K562 (cell line): ENCODE measurements at regions not wholly inside any gene's neighbourhood (a gene's known extent, or its start where the extent isn't known, plus 50 kb on each side); places are given as distances from the start of the nearest gene placed in this dataset.

ENCODE experiments used
- ATAC-seq: fragments of 200-7000 bp; cut with Tn5 transposase; 3 replicates; pipeline ENCODE4 v1.9.1; 2020; ENCODE audit warnings: moderate library complexity
- BruUV-seq: library from RNA; stranded (reverse); fragments of 400-500 nt; replicated peaks from 2 replicates; lab custom pipeline; 2021; lab: Mats Ljungman, UMichigan
- CTCF ChIA-PET: fragments of 300-600 bp; formaldehyde crosslinking; extraction: SDS; loops from one replicate; lab custom pipeline; 2021; ENCODE audit warnings: low intra/inter-chr PET ratio; lab: Yijun Ruan, JAX
- POLR2A ChIA-PET: fragments of 300-600, 350-650 bp; sonication (Branson Sonifier 250); formaldehyde crosslinking; extraction: SDS; loops from one replicate; lab custom pipeline; 2021; ENCODE audit warnings: antibody characterized with exemption, inconsistent platforms; lab: Yijun Ruan, JAX
- DNase-seq, 4 experiments: peaks; one replicate each; pipeline versions ENCODE4 v3.0.0 to v3.0.0-alpha.2; 2011 to 2018; ENCODE audit warnings: low spot score in 3 of 4, mixed read lengths in 3 of 4; ENCODE audit errors: extremely low read depth in 1 of 4
- FAIRE-seq: peaks from 2 replicates; lab custom pipeline; 2011; peaks lifted over from hg19 to GRCh38; lab: Jason Lieb, UNC
- H2AFZ ChIP-seq: 2 replicates; pipeline ENCODE4 v1.6.0; 2011; ENCODE audit warnings: low read depth, low read length, control low read depth, inconsistent platforms
- H3K27ac ChIP-seq: fragments of 200-600 bp; 3 replicates; pipeline ENCODE4 v1.8.0; 2011; ENCODE audit warnings: low read depth, mild to moderate bottlenecking, control low read depth, inconsistent platforms, low read length, moderate library complexity, mixed read lengths; ENCODE audit errors: extremely low read depth
- H3K27me3 ChIP-seq, 2 experiments: fragments of 300-600 bp in 1 of 2; 2 replicates in 1 of 2; 3 replicates in 1 of 2; pipeline versions ENCODE4 v1.6.0 to v1.8.0; 2011; ENCODE audit warnings: inconsistent platforms in 2 of 2, low read length in 2 of 2, mild to moderate bottlenecking in 1 of 2, mixed read lengths in 1 of 2, moderate library complexity in 1 of 2; ENCODE audit not compliant: control insufficient read depth in 2 of 2, insufficient read depth in 2 of 2
- H3K36me3 ChIP-seq: fragments of 300-600 bp; 3 replicates; pipeline ENCODE4 v1.8.0; 2011; ENCODE audit warnings: mild to moderate bottlenecking, low read length, inconsistent platforms; ENCODE audit not compliant: control insufficient read depth, insufficient read depth
- H3K4me1 ChIP-seq, 2 experiments: fragments of 200-600 bp in 1 of 2; replicated peaks in 1 of 2; 2 replicates in 1 of 2; 3 replicates in 1 of 2; pipeline versions ENCODE4 v1.5.1 to v1.8.0; 2011; ENCODE audit warnings: inconsistent platforms in 2 of 2, low read length in 2 of 2, mild to moderate bottlenecking in 1 of 2, mixed read lengths in 1 of 2, moderate library complexity in 1 of 2; ENCODE audit not compliant: control insufficient read depth in 2 of 2, insufficient read depth in 2 of 2
- H3K4me2 ChIP-seq: 2 replicates; pipeline ENCODE4 v1.6.1; 2011; ENCODE audit warnings: low read length, control low read depth, inconsistent platforms, mixed read lengths; ENCODE audit not compliant: insufficient read depth
- H3K4me3 ChIP-seq: fragments of 200-600 bp; sonication (generic), shearing (Covaris generic); 2 replicates; pipeline ENCODE4 v1.5.1; 2016; ENCODE audit warnings: control low read depth, inconsistent platforms
- H3K79me2 ChIP-seq: fragments of 200-600 bp; 3 replicates; pipeline ENCODE4 v1.8.0; 2011; ENCODE audit warnings: low read length, inconsistent platforms; ENCODE audit not compliant: control insufficient read depth, insufficient read depth
- H3K9ac ChIP-seq, 2 experiments: 2 replicates each; pipeline versions ENCODE4 v1.6.0 to v1.6.1; 2011; ENCODE audit warnings: low read depth in 2 of 2, low read length in 2 of 2, control low read depth in 1 of 2, inconsistent platforms in 1 of 2, mild to moderate bottlenecking in 1 of 2, mixed read lengths in 1 of 2; ENCODE audit not compliant: insufficient read depth in 1 of 2
- H3K9me1 ChIP-seq: one replicate; pipeline ENCODE4 v1.6.0; 2011; ENCODE audit warnings: inconsistent platforms, mild to moderate bottlenecking, low read length, moderate library complexity; ENCODE audit not compliant: control insufficient read depth, insufficient read depth
- H3K9me3 ChIP-seq: replicated peaks from 2 replicates; pipeline ENCODE4 v1.5.1; 2011; ENCODE audit warnings: low read depth, low read length, inconsistent platforms; ENCODE audit not compliant: control insufficient read depth, insufficient read depth
- H4K20me1 ChIP-seq: replicated peaks from 2 replicates; pipeline ENCODE4 v1.6.1; 2011; ENCODE audit warnings: low read length, inconsistent platforms, mixed read lengths; ENCODE audit not compliant: control insufficient read depth, insufficient read depth
- CAMTA2 ChIP-seq: fragments of 250-450 bp; sonication (Bioruptor Pico); conservative IDR thresholded peaks from 2 replicates; pipeline ENCODE4 v1.5.1; 2022
- ELF4 ChIP-seq: fragments of 450-650 bp; formaldehyde crosslinking; IDR thresholded peaks from 2 replicates; pipeline ENCODE4 v1.4.0; 2022; ENCODE audit warnings: missing genetic modification characterization
- FOS ChIP-seq: IDR thresholded peaks from 3 replicates; pipeline ENCODE4 v1.6.1; 2011; ENCODE audit not compliant: insufficient read length; ENCODE audit errors: extremely low read depth
- GABPA ChIP-seq: fragments of 200-800 bp; sonication (Bioruptor generic); conservative IDR thresholded peaks from 2 replicates; pipeline ENCODE4 v1.6.1; 2016; ENCODE audit warnings: low read depth, missing genetic modification characterization, missing compliant biosample characterization
- PCBP1 ChIP-seq: fragments of 200-400 bp; formaldehyde crosslinking; IDR thresholded peaks from 2 replicates; pipeline ENCODE4 v1.6.1; 2018; ENCODE audit warnings: mild to moderate bottlenecking, low read depth, low read length; ENCODE audit not compliant: poor library complexity, severe bottlenecking
- SIN3B ChIP-seq: fragments of 450-650 bp; IDR thresholded peaks from 2 replicates; pipeline ENCODE4 v1.6.1; 2017; ENCODE audit warnings: low read depth, mild to moderate bottlenecking, moderate library complexity
- TAF1 ChIP-seq: IDR thresholded peaks from 2 replicates; pipeline ENCODE4 v1.6.1; 2011; ENCODE audit warnings: mild to moderate bottlenecking, low read length, moderate library complexity; ENCODE audit not compliant: insufficient read depth, control insufficient read depth, severe bottlenecking; ENCODE audit errors: extremely low read depth
- ZNF23 ChIP-seq: fragments of 250-450 bp; sonication (Bioruptor Pico); IDR thresholded peaks from 2 replicates; pipeline ENCODE4 v1.4.0; 2020; ENCODE audit warnings: mild to moderate bottlenecking
- ZNF3 ChIP-seq: fragments of 250-450 bp; sonication (Bioruptor Pico); IDR thresholded peaks from 2 replicates; pipeline ENCODE4 v1.5.0; 2021; ENCODE audit warnings: mild to moderate bottlenecking, moderate library complexity
- ZNF354B ChIP-seq: fragments of 250-450 bp; sonication (Bioruptor Pico); IDR thresholded peaks from 2 replicates; pipeline ENCODE4 v1.4.0; 2020
- ZNF408 ChIP-seq: fragments of 250-450 bp; sonication (Bioruptor Pico); IDR thresholded peaks from 2 replicates; pipeline ENCODE4 v1.4.0; 2020; ENCODE audit warnings: low read depth, mild to moderate bottlenecking, moderate library complexity
- ZNF586 ChIP-seq: fragments of 450-650 bp; formaldehyde crosslinking; conservative IDR thresholded peaks from 2 replicates; pipeline ENCODE4 v1.4.0; 2020; ENCODE audit warnings: mild to moderate bottlenecking, moderate library complexity
- in situ Hi-C: fragments of 300-500 bp; cut with MboI; formaldehyde crosslinking; loops from 4 replicates; pipeline ENCODE4 v1.15.0; 2018; ENCODE audit warnings: inconsistent platforms, mixed read lengths
- intact Hi-C: fragments of 100-400 bp; cut with micrococcal nuclease; formaldehyde crosslinking; loops from 2 replicates; pipeline ENCODE4 v1.14.2; 2022
- TF ChIP-seq, protein P1 (sequence below): fragments of 450-650 bp; conservative IDR thresholded peaks from 2 replicates; pipeline ENCODE4 v1.6.1; 2016; ENCODE audit warnings: missing genetic modification characterization, low read depth, mild to moderate bottlenecking, control low read depth, missing compliant biosample characterization
- TF ChIP-seq, protein P2 (sequence below): fragments of 200-800 bp; sonication (Bioruptor generic); IDR thresholded peaks from 2 replicates; pipeline ENCODE4 v1.6.1; 2017; ENCODE audit warnings: missing genetic modification characterization, missing compliant biosample characterization

DNA sequence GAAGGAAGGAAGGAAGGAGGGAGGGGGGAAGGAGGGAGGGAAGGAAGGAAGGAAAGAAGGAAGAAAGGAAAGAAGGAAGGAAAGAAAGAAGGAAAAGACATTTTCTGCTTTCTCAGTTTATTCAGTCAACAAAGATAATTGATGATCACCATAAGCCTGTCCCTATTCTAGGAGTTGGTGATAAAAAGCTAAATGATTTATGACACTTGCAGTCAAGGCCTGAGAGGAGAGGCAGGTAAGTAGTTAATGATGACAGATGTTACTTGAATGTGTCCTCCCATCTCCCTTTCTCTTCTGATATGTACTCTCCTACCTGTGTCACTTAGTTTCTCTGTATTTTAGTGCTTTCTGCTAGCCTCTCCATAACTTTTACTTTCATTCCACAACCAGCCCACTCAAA is 141.3 kb downstream of the SLITRK6 start:
- no peaks in the 10 kb centered on the region for H3K36me3 ChIP-seq

More for the DNA sequence above, 141.3 kb downstream of the SLITRK6 start:
- Histone ChIP-seq H3K9me1 (no peaks in the 10 kb centered on the region), H3K4me2 (no peak overlapping the region), H2AFZ (no peak overlapping the region), H3K9ac (no peak overlapping the region), H3K9me3 (no peaks in the 10 kb centered on the region; the same call in 1 of the 2 replicates), H3K27ac (no peak overlapping the region), H3K4me3 (no peak overlapping the region), H3K4me1 (no peaks in the 10 kb centered on the region), H4K20me1 (no peaks in the 10 kb centered on the region), H3K79me2 (no peaks in the 10 kb centered on the region), H3K27me3 (no peaks in the 10 kb centered on the region)
- intact Hi-C loops (no loop called here), in situ Hi-C loops (no loop called here)
- POLR2A ChIA-PET = no interaction called here
- ATAC-seq = no peak
- CTCF ChIA-PET = no interaction called here
- no peak for DNase-seq
- BruUV-seq = no TSS peak
- TF ChIP-seq ZNF354B (CRISPR knock-in tag) = no peak
- no peak for TF ChIP-seq ELF4 (CRISPR knock-in tag)
- no peak for TF ChIP-seq ZNF3 (CRISPR knock-in tag)
- TF ChIP-seq FOS = no peak
- TF ChIP-seq, protein P1, sequence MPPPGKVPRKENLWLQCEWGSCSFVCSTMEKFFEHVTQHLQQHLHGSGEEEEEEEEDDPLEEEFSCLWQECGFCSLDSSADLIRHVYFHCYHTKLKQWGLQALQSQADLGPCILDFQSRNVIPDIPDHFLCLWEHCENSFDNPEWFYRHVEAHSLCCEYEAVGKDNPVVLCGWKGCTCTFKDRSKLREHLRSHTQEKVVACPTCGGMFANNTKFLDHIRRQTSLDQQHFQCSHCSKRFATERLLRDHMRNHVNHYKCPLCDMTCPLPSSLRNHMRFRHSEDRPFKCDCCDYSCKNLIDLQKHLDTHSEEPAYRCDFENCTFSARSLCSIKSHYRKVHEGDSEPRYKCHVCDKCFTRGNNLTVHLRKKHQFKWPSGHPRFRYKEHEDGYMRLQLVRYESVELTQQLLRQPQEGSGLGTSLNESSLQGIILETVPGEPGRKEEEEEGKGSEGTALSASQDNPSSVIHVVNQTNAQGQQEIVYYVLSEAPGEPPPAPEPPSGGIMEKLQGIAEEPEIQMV (tag) = no peak
- TF ChIP-seq ZNF586 (CRISPR knock-in tag) = no peak
- no peak for TF ChIP-seq TAF1
- no peak for TF ChIP-seq SIN3B
- no peak for TF ChIP-seq PCBP1
- no peak for TF ChIP-seq CAMTA2 (CRISPR knock-in tag)
- TF ChIP-seq GABPA (tag) = no peak
- TF ChIP-seq, protein P2, sequence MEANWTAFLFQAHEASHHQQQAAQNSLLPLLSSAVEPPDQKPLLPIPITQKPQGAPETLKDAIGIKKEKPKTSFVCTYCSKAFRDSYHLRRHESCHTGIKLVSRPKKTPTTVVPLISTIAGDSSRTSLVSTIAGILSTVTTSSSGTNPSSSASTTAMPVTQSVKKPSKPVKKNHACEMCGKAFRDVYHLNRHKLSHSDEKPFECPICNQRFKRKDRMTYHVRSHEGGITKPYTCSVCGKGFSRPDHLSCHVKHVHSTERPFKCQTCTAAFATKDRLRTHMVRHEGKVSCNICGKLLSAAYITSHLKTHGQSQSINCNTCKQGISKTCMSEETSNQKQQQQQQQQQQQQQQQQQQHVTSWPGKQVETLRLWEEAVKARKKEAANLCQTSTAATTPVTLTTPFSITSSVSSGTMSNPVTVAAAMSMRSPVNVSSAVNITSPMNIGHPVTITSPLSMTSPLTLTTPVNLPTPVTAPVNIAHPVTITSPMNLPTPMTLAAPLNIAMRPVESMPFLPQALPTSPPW = no peak
- no peak for TF ChIP-seq ZNF23 (CRISPR knock-in tag)
- TF ChIP-seq ZNF408 (CRISPR knock-in tag) = no peak
- FAIRE-seq = no peak
